ENCODE measurements at regions not wholly inside any gene's neighbourhood (a gene's known extent, or its start where the extent isn't known, plus 50 kb on each side); places are given as distances from the start of the nearest gene placed in this dataset.

DNA sequence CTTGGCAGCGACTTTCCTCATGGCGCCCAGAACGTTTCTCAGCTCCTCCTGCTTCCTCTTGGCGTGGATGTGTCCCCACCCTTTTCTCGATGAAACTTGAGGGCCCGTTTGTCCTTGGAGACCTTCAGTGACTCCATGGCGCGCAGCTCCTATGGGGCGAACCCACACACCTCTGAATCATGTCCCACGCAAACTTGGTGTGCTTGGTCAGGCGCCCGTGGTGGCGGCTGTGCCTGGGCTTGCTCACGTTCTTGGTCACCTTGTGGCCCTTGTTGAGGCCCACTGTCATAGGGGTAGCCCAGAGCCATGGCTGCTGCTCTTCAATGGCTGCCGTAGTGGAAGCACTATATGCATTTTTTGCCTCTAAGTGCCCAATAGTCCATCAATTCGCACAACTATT lies 117.5 kb upstream of the FOXP2 start:
- TF ChIP-seq, protein P1, sequence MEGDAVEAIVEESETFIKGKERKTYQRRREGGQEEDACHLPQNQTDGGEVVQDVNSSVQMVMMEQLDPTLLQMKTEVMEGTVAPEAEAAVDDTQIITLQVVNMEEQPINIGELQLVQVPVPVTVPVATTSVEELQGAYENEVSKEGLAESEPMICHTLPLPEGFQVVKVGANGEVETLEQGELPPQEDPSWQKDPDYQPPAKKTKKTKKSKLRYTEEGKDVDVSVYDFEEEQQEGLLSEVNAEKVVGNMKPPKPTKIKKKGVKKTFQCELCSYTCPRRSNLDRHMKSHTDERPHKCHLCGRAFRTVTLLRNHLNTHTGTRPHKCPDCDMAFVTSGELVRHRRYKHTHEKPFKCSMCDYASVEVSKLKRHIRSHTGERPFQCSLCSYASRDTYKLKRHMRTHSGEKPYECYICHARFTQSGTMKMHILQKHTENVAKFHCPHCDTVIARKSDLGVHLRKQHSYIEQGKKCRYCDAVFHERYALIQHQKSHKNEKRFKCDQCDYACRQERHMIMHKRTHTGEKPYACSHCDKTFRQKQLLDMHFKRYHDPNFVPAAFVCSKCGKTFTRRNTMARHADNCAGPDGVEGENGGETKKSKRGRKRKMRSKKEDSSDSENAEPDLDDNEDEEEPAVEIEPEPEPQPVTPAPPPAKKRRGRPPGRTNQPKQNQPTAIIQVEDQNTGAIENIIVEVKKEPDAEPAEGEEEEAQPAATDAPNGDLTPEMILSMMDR (IDR thresholded peaks at IDR 0.05), result no peak
- no peak for TF ChIP-seq POLR2A (IDR thresholded peaks at IDR 0.05)
